HG02884 (cell line): ENCODE measurements at regions not wholly inside any gene's neighbourhood (a gene's known extent, or its start where the extent isn't known, plus 50 kb on each side); places are given as distances from the start of the nearest gene placed in this dataset.

Source experiments
- ATAC-seq: cut with Tn5 transposase; IDR thresholded peaks from one replicate; pipeline ENCODE4 v1.9.1; 2021; ENCODE audit warnings: mild to moderate bottlenecking, moderate library complexity; ENCODE audit not compliant: unreplicated experiment

DNA sequence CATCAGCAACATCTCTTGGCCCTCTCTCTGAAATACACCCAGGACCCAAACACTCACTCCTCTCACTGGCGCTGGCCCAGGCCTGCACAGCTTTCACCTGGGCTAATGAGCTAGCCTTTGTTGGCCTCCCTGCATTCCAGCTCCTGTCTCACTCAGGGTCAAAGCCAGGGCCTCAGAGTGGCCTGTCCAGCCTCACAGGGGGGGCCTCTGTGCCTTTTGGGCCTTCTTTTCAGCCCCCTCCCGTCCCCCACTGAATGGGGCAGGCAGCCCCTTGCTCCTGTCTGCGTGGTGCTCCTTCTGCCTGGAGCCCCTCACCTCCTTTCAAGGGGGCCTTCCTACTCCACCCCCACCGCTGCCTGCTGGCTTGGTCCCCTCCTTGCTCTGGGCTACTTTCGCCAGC, 59.0 kb upstream of the PRR23E start:
- no peak for ATAC-seq

DNA sequence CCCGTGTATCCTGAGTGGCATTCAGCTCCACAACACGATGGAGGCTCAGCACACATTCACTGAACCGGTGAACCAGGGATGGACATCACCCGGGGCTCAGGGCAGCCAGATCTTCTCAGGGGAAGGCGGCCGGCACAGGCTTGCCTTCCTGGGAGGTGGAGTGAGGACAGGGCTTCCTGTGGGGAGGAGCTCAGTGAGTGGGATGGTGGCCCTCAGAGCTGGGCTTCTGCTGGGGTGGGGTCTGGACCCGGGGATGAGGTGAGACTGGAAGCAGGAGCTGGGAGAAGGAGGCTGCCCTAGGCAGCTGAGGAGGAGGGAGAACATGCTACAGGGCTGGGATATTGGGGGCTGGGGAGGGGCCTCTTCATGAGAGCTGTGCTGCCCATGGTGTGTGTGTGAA, 58.5 kb upstream of the PRR23E start:
- no peak for ATAC-seq

GRCh38 chr3:127134887-127135240, 58.1 kb upstream of the PRR23E start:
- ATAC-seq = no peak

- no peak for ATAC-seq
These were observed 57.5 kb upstream of the PRR23E start for GRCh38 chr3:127135241-127136023.

DNA sequence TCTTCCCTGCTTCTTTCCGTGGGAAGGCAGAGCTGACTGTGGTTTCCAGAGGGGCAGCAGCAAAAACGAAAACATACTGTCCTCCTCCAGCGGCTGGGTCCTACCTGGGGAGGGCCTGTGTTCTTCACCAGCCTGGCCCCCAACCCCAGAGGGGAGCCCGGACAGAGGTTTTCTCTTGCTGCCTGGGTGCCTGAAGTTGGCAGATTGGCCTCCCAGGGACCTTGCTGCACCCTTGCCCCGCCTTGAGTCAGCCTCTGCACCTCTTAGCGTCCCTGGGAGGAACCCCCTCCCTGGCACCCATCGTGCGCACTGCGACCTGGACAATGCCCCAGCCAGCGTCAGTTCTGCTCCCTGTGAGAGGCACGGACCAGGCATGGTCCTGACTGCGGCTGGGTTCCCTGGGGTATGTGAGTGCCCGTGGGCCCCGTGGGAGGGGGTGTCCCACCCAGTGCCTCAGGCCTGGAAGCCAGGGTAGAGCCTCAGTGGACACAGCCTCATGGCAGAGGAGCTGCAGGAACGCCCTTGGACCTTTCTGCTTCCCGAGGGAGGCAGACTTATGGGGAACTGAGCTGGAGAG, 56.8 kb upstream of the PRR23E start:
- no peak for ATAC-seq

GRCh38 chr3:127136706-127137105, 56.2 kb upstream of the PRR23E start:
- ATAC-seq = no peak

- ATAC-seq = no peak
These were observed 55.8 kb upstream of the PRR23E start for GRCh38 chr3:127137113-127137512.

- ATAC-seq = no peak
These were observed 55.0 kb upstream of the PRR23E start for GRCh38 chr3:127137757-127138536.

GRCh38 chr3:127139601-127140500, 53.1 kb upstream of the PRR23E start:
- ATAC-seq = no peak

GRCh38 chr3:127140501-127141460, 52.1 kb upstream of the PRR23E start:
- no peak for ATAC-seq

DNA sequence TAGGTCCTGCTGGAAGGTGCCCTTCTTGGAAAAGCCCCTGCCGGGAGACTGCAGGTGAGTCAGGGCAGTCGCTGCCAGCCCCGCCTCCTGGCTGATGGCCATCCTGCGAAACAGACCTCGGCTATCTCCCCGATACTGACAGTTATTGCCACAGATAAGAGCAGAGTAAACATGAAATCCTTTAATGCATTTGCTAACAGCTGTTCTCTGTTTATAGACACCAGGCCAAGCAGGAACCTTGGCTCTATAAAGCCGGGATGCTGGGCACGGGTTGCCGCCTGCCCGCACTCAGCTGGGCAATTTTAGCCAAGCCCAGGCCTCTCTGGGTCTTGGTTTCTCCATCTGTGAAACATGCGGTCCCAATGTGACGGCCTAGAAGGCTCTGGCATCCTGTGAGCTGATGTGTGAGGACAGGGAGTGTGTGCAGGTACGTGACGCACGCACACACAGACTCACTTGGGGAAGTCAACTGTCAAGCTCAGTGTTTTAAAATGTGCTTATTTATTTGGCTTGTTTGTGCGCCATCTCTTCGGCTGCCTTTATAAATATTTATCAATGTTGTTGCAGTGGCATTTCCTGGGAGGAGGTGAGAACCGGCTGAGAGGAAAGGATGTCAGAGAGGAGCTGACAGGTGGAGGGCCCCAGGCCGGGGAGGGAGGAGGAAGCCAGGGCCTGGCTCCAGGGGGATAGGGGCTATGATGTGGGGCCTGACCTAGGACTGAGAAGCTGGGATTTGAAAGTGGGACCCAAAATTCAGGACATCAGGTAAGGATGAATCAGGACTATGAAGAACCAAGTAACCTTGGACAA, 50.8 kb upstream of the PRR23E start:
- ATAC-seq = no peak
